A549 (cell line): ENCODE measurements at regions not wholly inside any gene's neighbourhood (a gene's known extent, or its start where the extent isn't known, plus 50 kb on each side); places are given as distances from the start of the nearest gene placed in this dataset.
"Not testable (repeated sequence)": the region's sequence is repeated elsewhere in the genome, so short reads cannot be mapped to it uniquely, and the experiment has no call there.

ENCODE experiments used
- CBX2 ChIP-seq: fragments of 200-600 bp; sonication (generic); IDR thresholded peaks from 2 replicates; pipeline ENCODE4 v1.6.1; 2016; ENCODE audit warnings: low read depth, mild to moderate bottlenecking, borderline replicate concordance
- CTCF ChIP-seq: fragments of >200 bp; sonication (Bioruptor Twin); formaldehyde crosslinking; IDR thresholded peaks from 3 replicates; pipeline ENCODE4 v1.5.1; 2016
- MAZ ChIP-seq: fragments of 150-350 bp; IDR thresholded peaks from 2 replicates; pipeline ENCODE4 v1.6.1; 2014; ENCODE audit warnings: antibody characterized with exemption, low read depth, low read length, borderline replicate concordance
- NR3C1 ChIP-seq: fragments of >200 bp; sonication (Bioruptor Twin); formaldehyde crosslinking; IDR thresholded peaks from 3 replicates; pipeline ENCODE4 v1.6.1; 2017
- POLR2AphosphoS2 ChIP-seq: conservative IDR thresholded peaks from 2 replicates; pipeline ENCODE4 v1.6.1; 2012; ENCODE audit warnings: low read length, improper control_type of control experiment, inconsistent platforms
- RAD21 ChIP-seq, 2 experiments: fragments of >200 bp in 1 of 2; sonication (Bioruptor Twin) in 1 of 2; formaldehyde crosslinking in 1 of 2; IDR thresholded peaks in 1 of 2; conservative IDR thresholded peaks in 1 of 2; 2 replicates in 1 of 2; 3 replicates in 1 of 2; pipeline ENCODE4 v1.6.1; 2012 to 2018; ENCODE audit warnings: inconsistent platforms in 1 of 2

- not testable (repeated sequence) for TF ChIP-seq CTCF; NR3C1; CBX2; RAD21 (conservative IDR thresholded peaks at IDR 0.05 in 1 of 2, IDR thresholded peaks at IDR 0.05 in 1 of 2); POLR2AphosphoS2; MAZ
Measured at GRCh38 chr2:111385226-111385957, 264.7 kb downstream of the BCL2L11 start.
